ENCODE measurements at regions not wholly inside any gene's neighbourhood (a gene's known extent, or its start where the extent isn't known, plus 50 kb on each side); places are given as distances from the start of the nearest gene placed in this dataset.

GRCh38 chr3:111244760-111245159 lies 173.1 kb downstream of the NECTIN3 start:
- DNase-seq (ENCODE audit: insufficient read length, low spot score) (no peak), FAIRE-seq (no peak)
- no peak for TF ChIP-seq POLR2A (IDR thresholded peaks at IDR 0.05; ENCODE audit: low read depth, low read length)

DNA sequence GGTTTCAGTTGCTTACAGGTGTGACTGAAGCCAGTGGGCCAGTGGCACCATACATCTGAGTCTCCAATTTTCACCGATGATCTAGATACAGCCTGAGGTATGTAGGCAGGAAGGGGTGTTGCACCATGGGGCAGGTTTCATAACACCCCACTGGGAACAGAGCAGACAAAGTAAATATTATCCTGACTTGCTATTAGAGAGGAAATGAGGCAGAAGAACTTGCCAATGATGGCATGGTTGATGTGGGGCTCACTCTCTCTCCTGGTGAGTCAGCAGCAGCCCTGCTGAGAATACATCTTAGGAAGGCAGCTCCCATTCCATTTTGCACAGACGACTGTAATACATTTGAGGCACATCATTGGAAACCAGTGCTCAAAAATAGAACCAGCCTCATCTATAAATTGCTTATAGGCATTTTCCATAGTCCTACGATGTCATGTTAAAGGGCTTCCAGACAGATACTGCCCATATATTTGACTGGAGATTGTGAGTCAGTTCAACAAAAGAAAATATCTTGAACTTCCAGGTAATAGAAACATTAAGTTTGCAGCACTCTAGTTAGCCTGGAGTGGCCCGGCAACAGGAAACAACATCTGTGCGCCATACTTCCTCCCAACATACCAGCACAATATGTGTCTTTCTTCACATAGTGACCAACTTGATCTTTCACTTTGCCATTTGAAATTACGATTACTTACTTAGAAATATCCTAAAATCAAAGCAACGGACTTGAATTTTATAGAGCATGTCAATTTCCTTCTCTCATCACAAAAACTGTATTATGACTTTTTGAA lies 175.5 kb downstream of the NECTIN3 start:
- no peak for TF ChIP-seq POLR2A (IDR thresholded peaks at IDR 0.05; ENCODE audit: low read depth, low read length)
- DNase-seq (ENCODE audit: insufficient read length, low spot score) (peak; percentile 21), FAIRE-seq (peak; percentile 97)

DNA sequence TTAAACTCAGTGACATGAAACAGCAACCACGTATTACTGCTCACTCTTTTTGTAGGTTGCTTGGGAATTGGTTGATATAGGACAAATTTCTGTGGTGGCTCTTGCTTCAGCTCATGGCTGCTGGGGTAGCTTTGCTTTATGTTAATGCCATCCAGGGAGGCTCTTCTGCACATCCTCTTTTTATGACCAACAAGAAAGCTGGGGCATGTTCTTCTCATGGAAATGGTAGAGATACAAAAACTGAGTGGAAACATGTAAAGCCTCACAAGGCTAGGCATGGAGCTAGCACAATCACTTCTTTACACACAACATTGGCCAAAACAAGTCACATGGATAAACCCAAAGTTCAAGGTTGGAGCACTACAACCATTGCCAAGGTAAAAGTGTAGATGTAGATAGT lies 176.8 kb downstream of the NECTIN3 start:
- FAIRE-seq (no peak), DNase-seq (ENCODE audit: insufficient read length, low spot score) (no peak)
- TF ChIP-seq POLR2A (IDR thresholded peaks at IDR 0.05; ENCODE audit: low read depth, low read length), result no peak

- no peak for FAIRE-seq
- TF ChIP-seq POLR2A (IDR thresholded peaks at IDR 0.05; ENCODE audit: low read depth, low read length), result no peak
- no peak for DNase-seq (ENCODE audit: insufficient read length, low spot score)
These were observed 177.8 kb downstream of the NECTIN3 start for GRCh38 chr3:111249421-111249820.

- FAIRE-seq (peak; percentile 89), DNase-seq (ENCODE audit: insufficient read length, low spot score) (peak; percentile 29)
- no peak for TF ChIP-seq POLR2A (IDR thresholded peaks at IDR 0.05; ENCODE audit: low read depth, low read length)
These were observed 181.2 kb downstream of the NECTIN3 start for GRCh38 chr3:111252779-111253178.

- TF ChIP-seq POLR2A (IDR thresholded peaks at IDR 0.05; ENCODE audit: low read depth, low read length), result no peak
- no peak for FAIRE-seq
- no peak for DNase-seq (ENCODE audit: insufficient read length, low spot score)
These were observed 182.1 kb downstream of the NECTIN3 start for GRCh38 chr3:111253733-111254132.

DNA sequence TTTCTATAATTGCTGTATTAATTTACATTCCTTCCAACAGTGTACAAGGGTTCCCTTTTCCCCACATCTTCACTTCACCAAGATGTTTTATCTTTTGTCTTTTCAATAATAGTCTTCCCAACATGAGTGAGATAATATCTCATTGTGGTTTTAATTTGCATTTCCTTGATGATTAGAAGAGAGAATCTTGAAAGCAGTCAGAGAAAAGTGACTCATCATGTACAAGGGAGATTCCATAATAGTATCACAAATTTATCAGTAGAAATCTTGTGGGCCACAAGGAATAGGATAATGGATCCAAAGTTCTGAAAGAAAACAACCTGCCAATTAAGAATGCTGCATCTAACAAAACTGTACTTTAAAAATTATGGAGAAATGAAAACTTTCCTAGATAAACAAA lies 189.3 kb downstream of the NECTIN3 start:
- no peak for TF ChIP-seq POLR2A (IDR thresholded peaks at IDR 0.05; ENCODE audit: low read depth, low read length)
- FAIRE-seq (no peak), DNase-seq (ENCODE audit: insufficient read length, low spot score) (no peak)

- no peak for DNase-seq (ENCODE audit: insufficient read length, low spot score)
- FAIRE-seq, result no peak
- no peak for TF ChIP-seq POLR2A (IDR thresholded peaks at IDR 0.05; ENCODE audit: low read depth, low read length)
These were observed 198.2 kb downstream of the NECTIN3 start for GRCh38 chr3:111269777-111270176.

- no peak for TF ChIP-seq POLR2A (IDR thresholded peaks at IDR 0.05; ENCODE audit: low read depth, low read length)
- no peak for FAIRE-seq
- DNase-seq (ENCODE audit: insufficient read length, low spot score), result no peak
These were observed 205.6 kb downstream of the NECTIN3 start for GRCh38 chr3:111277226-111277625.

GRCh38 chr3:111278959-111279358 lies 207.3 kb downstream of the NECTIN3 start:
- FAIRE-seq (no peak), DNase-seq (ENCODE audit: insufficient read length, low spot score) (no peak)
- no peak for TF ChIP-seq POLR2A (IDR thresholded peaks at IDR 0.05; ENCODE audit: low read depth, low read length)

DNA sequence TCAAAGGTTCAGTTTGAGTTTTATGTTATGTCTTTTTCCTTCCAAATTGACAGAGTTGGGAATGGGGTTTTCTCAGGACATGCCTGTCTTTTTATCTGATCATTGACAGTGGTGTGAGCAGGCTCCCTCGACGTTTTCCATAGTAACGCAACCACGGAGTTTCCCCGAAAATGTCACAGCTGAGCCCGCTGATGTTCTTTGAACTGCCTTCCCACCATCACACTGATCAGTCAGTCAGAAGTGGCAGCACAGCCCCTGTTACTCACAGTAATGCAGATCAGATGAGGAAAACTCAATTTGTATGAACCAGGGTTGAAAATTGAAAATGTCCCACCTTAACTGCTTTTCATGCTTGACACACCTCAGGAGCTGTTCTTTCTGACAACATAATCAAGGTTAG lies 210.4 kb downstream of the NECTIN3 start:
- no peak for TF ChIP-seq POLR2A (IDR thresholded peaks at IDR 0.05; ENCODE audit: low read depth, low read length)
- DNase-seq (ENCODE audit: insufficient read length, low spot score), result no peak
- no peak for FAIRE-seq

GRCh38 chr3:111283165-111283564 lies 211.5 kb downstream of the NECTIN3 start:
- no peak for TF ChIP-seq POLR2A (IDR thresholded peaks at IDR 0.05; ENCODE audit: low read depth, low read length)
- DNase-seq (ENCODE audit: insufficient read length, low spot score), result no peak
- no peak for FAIRE-seq

GRCh38 chr3:111284503-111285183 lies 213.0 kb downstream of the NECTIN3 start:
- FAIRE-seq, result no peak
- DNase-seq (ENCODE audit: insufficient read length, low spot score), result no peak
- no peak for TF ChIP-seq POLR2A (IDR thresholded peaks at IDR 0.05; ENCODE audit: low read depth, low read length)

- FAIRE-seq, result no peak
- no peak for TF ChIP-seq POLR2A (IDR thresholded peaks at IDR 0.05; ENCODE audit: low read depth, low read length)
- DNase-seq (ENCODE audit: insufficient read length, low spot score), result no peak
These were observed 213.5 kb downstream of the NECTIN3 start for GRCh38 chr3:111285184-111285538.

- TF ChIP-seq POLR2A (IDR thresholded peaks at IDR 0.05; ENCODE audit: low read depth, low read length), result no peak
- DNase-seq (ENCODE audit: insufficient read length, low spot score) (no peak), FAIRE-seq (no peak)
These were observed 214.1 kb downstream of the NECTIN3 start for GRCh38 chr3:111285694-111286093.
